ENCODE measurements at regions not wholly inside any gene's neighbourhood (a gene's known extent, or its start where the extent isn't known, plus 50 kb on each side); places are given as distances from the start of the nearest gene placed in this dataset.

GRCh38 chr12:46131732-46132469 is 136.9 kb downstream of the SLC38A1 start:
- no peak for DNase-seq

GRCh38 chr12:46127656-46128055 is 137.3 kb upstream of the SCAF11 start:
- DNase-seq = no peak

- DNase-seq = no peak
Observed at GRCh38 chr12:46126050-46126727, 135.8 kb upstream of the SCAF11 start.

- peak; percentile 39 for DNase-seq
Observed at GRCh38 chr12:46124848-46125619, 134.7 kb upstream of the SCAF11 start.

- no peak for DNase-seq
Observed at GRCh38 chr12:46124132-46124847, 133.9 kb upstream of the SCAF11 start.

GRCh38 chr12:46112364-46112763 is 122.0 kb upstream of the SCAF11 start:
- no peak for DNase-seq

- no peak for DNase-seq
Observed at GRCh38 chr12:46111715-46112114, 121.3 kb upstream of the SCAF11 start.

GRCh38 chr12:46110928-46111699 is 120.7 kb upstream of the SCAF11 start:
- no peak for DNase-seq

- no peak for DNase-seq
Observed at GRCh38 chr12:46110223-46110611, 119.8 kb upstream of the SCAF11 start.

GRCh38 chr12:46109343-46110222 is 119.2 kb upstream of the SCAF11 start:
- no peak for DNase-seq

- no peak for DNase-seq
Observed at GRCh38 chr12:46108721-46109120, 118.3 kb upstream of the SCAF11 start.

- no peak for DNase-seq
Observed at GRCh38 chr12:46107591-46107990, 117.2 kb upstream of the SCAF11 start.

- no peak for DNase-seq
Observed at GRCh38 chr12:46105735-46106134, 115.4 kb upstream of the SCAF11 start.

GRCh38 chr12:46103559-46104383 is 113.4 kb upstream of the SCAF11 start:
- no peak for DNase-seq

GRCh38 chr12:46101485-46101869 is 111.1 kb upstream of the SCAF11 start:
- DNase-seq = no peak

- DNase-seq = no peak
Observed at GRCh38 chr12:46100551-46101484, 110.4 kb upstream of the SCAF11 start.

GRCh38 chr12:46089414-46090162 is 99.2 kb upstream of the SCAF11 start:
- no peak for DNase-seq

- no peak for DNase-seq
Observed at GRCh38 chr12:46087916-46088439, 97.6 kb upstream of the SCAF11 start.

All from effector CD4-positive, alpha-beta T cell (primary cell).